CD14-positive monocyte (primary cell): ENCODE measurements at regions not wholly inside any gene's neighbourhood (a gene's known extent, or its start where the extent isn't known, plus 50 kb on each side); places are given as distances from the start of the nearest gene placed in this dataset.

Source experiments
- DNase-seq, 3 donors: peaks; one replicate each; pipeline ENCODE4 v3.0.0-alpha.2; 2011 to 2022
- H2AFZ ChIP-seq: 2 replicates; pipeline ENCODE4 v1.6.0; 2012; ENCODE audit warnings: mild to moderate bottlenecking, low read depth, low read length, inconsistent platforms; ENCODE audit not compliant: insufficient read depth, poor library complexity, severe bottlenecking
- H3K27ac ChIP-seq, 2 donors: 1 replicate in 1 of 2; 2 replicates in 1 of 2; pipeline ENCODE4 v1.5.1; 2012 to 2013; ENCODE audit warnings: low read length in 2 of 2, control low read depth in 1 of 2, inconsistent platforms in 1 of 2, low read depth in 1 of 2, mild to moderate bottlenecking in 1 of 2
- H3K27me3 ChIP-seq, 2 donors: one replicate each; pipeline versions ENCODE4 v1.6.0 to v1.6.1; 2011 to 2013; ENCODE audit warnings: low read length in 2 of 2; ENCODE audit not compliant: control insufficient read depth in 2 of 2, insufficient read depth in 2 of 2
- H3K36me3 ChIP-seq, 2 donors: replicated peaks in 1 of 2; 1 replicate in 1 of 2; 2 replicates in 1 of 2; pipeline versions ENCODE4 v1.5.1 to v1.6.1; 2012 to 2013; ENCODE audit warnings: low read length in 2 of 2, control low read depth in 1 of 2, inconsistent platforms in 1 of 2, mild to moderate bottlenecking in 1 of 2; ENCODE audit not compliant: insufficient read depth in 2 of 2, control insufficient read depth in 1 of 2
- H3K4me1 ChIP-seq, 2 donors: 1 replicate in 1 of 2; 2 replicates in 1 of 2; pipeline versions ENCODE4 v1.5.1 to v1.6.1; 2012 to 2013; ENCODE audit warnings: low read length in 2 of 2, control low read depth in 1 of 2, inconsistent platforms in 1 of 2, mild to moderate bottlenecking in 1 of 2, moderate library complexity in 1 of 2; ENCODE audit not compliant: insufficient read depth in 2 of 2, control insufficient read depth in 1 of 2
- H3K4me2 ChIP-seq: replicated peaks from 2 replicates; pipeline ENCODE3; 2012; ENCODE audit warnings: low read length, moderate library complexity, mild to moderate bottlenecking; ENCODE audit not compliant: poor library complexity, severe bottlenecking; ENCODE audit errors: extremely low read depth
- H3K4me3 ChIP-seq, 3 experiments: fragments of 200-600 bp in 1 of 3; sonication (generic) in 1 of 3; replicated peaks in 1 of 3; 1 replicate in 2 of 3; 2 replicates in 1 of 3; pipeline ENCODE4 v1.5.1; 2011 to 2013; ENCODE audit warnings: low read length in 3 of 3, mild to moderate bottlenecking in 3 of 3, control low read depth in 2 of 3, low read depth in 2 of 3, inconsistent platforms in 1 of 3, moderate library complexity in 1 of 3
- H3K79me2 ChIP-seq: 2 replicates; pipeline ENCODE4 v1.6.0; 2012; ENCODE audit warnings: mild to moderate bottlenecking, control low read depth, inconsistent platforms, low read length, moderate library complexity; ENCODE audit not compliant: insufficient read depth
- H3K9ac ChIP-seq: 2 replicates; pipeline ENCODE4 v1.6.0; 2017; ENCODE audit warnings: low read length, mild to moderate bottlenecking; ENCODE audit not compliant: insufficient read depth, poor library complexity, severe bottlenecking
- H3K9me3 ChIP-seq, 2 donors: replicated peaks in 1 of 2; 1 replicate in 1 of 2; 2 replicates in 1 of 2; pipeline versions ENCODE4 v1.5.1 to v1.6.1; 2012 to 2013; ENCODE audit warnings: low read length in 2 of 2, control low read depth in 1 of 2; ENCODE audit not compliant: control insufficient read depth in 1 of 2, insufficient read depth in 1 of 2
- H4K20me1 ChIP-seq: 2 replicates; pipeline ENCODE4 v1.6.0; 2012; ENCODE audit warnings: mild to moderate bottlenecking, low read length, control low read depth, moderate library complexity; ENCODE audit not compliant: insufficient read depth
- H3K27ac Mint-ChIP-seq, 7 donors: one replicate each; pipeline ENCODE4 v1.8.0; 2020; ENCODE audit warnings: mild to moderate bottlenecking in 7 of 7, mixed read lengths in 7 of 7, moderate library complexity in 6 of 7, inconsistent platforms in 2 of 7
- H3K27me3 Mint-ChIP-seq, 3 donors: one replicate each; pipeline ENCODE4 v1.8.0; 2021 to 2022; ENCODE audit warnings: low read depth in 3 of 3, mild to moderate bottlenecking in 3 of 3, mixed read lengths in 3 of 3, moderate library complexity in 3 of 3, inconsistent platforms in 1 of 3
- H3K36me3 Mint-ChIP-seq, 2 donors: one replicate each; pipeline ENCODE4 v1.8.0; 2020; ENCODE audit warnings: mixed read lengths in 2 of 2, inconsistent platforms in 1 of 2, mild to moderate bottlenecking in 1 of 2
- H3K4me1 Mint-ChIP-seq: one replicate; pipeline ENCODE4 v1.8.0; 2020; ENCODE audit warnings: mild to moderate bottlenecking, mixed read lengths
- H3K4me3 Mint-ChIP-seq, 2 donors: one replicate each; pipeline ENCODE4 v1.8.0; 2020; ENCODE audit warnings: mild to moderate bottlenecking in 2 of 2, mixed read lengths in 2 of 2, moderate library complexity in 1 of 2
- H3K9me3 Mint-ChIP-seq, 7 donors: one replicate each; pipeline ENCODE4 v1.8.0; 2020 to 2022; ENCODE audit warnings: mixed read lengths in 7 of 7, mild to moderate bottlenecking in 6 of 7, moderate library complexity in 6 of 7, inconsistent platforms in 2 of 7
- CTCF ChIP-seq: fragments of 200-600 bp; IDR thresholded peaks from one replicate; pipeline ENCODE4 v1.8.0; 2022; ENCODE audit warnings: antibody characterized with exemption, mild to moderate bottlenecking
- WGBS: methylation state at CpG from one replicate; pipeline ENCODE4 v1.1.5; 2013; ENCODE audit warnings: missing lambda C conversion rate; ENCODE audit not compliant: insufficient coverage; 5-methylcytosine and 5-hydroxymethylcytosine counted together
- intact Hi-C, 2 donors: fragments of 100-400 bp; cut with micrococcal nuclease; formaldehyde crosslinking; loops; one replicate each; pipeline versions ENCODE4 v1.15.0 to v1.15.1; 2023

DNA sequence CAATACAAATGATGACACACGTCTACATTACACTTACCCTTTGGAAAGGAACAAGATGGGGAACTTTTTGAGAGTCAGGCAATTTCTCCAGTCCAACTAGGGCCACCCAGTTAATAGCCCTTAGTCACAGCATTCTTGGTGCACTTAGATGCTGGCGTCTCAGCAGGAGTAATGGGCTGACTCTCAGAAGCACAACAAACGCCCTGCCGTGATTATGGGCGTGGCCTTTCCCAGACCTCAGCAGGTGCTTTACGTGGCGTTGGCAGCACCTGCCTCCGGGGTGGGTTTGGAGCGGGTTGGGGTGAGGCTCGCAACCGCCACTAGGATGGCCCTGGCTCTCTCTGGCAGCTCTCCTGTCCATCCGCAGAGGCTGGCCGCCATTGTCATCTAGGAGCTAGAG lies 147.6 kb upstream of the SHH start:
- no peaks in the 10 kb centered on the region for H3K36me3 ChIP-seq
- H2AFZ ChIP-seq = no peak overlapping the region
- no peak overlapping the region for H3K9ac ChIP-seq
- H3K9me3 ChIP-seq = no peaks in the 10 kb centered on the region
- H3K79me2 ChIP-seq = no peaks in the 10 kb centered on the region
- Mint-ChIP-seq H3K27ac (no peak overlapping the region), H3K9me3 (peaks cover 0 to 3% (median 0%) of the 10 kb centered on the region in 7 donors), H3K4me1 (no peaks in the 10 kb centered on the region), H3K27me3 (peaks cover 3 to 4% (median 4%) of the 10 kb centered on the region in 3 donors), H3K36me3 (no peaks in the 10 kb centered on the region), H3K4me3 (no peak overlapping the region)
- H4K20me1 ChIP-seq = no peaks in the 10 kb centered on the region
- H3K27ac ChIP-seq = no peak overlapping the region
- H3K4me2 ChIP-seq = no peak overlapping the region
- H3K27me3 ChIP-seq = no peaks in the 10 kb centered on the region
- 92% methylated on average over 10 of the region's 13 CpGs for WGBS
- intact Hi-C loops = no loop called here
- no peak overlapping the region for H3K4me3 ChIP-seq
- TF ChIP-seq CTCF = no peak
- no peak for DNase-seq
- no peaks in the 10 kb centered on the region for H3K4me1 ChIP-seq

DNA sequence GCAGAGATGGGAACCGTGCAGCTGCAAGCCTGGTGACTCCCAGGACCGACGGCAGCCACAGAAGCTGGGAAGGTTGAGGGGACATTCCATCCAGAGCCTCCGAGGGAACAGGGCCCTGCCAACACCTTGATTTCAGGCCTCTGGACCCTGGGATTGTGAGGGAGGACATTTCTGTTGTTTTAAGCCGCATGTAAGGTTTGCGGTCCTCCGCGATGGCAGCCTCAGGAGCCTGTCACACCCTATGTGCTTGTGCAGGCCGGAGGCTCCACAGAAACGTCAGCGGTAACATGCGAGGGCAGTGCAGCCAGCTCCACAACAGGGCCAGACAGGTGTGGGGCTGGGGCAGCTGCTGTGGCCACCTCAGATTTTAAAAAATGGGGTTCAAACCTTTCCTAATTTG lies 144.7 kb upstream of the SHH start:
- intact Hi-C loops = no loop called here
- H3K9me3 ChIP-seq = peaks cover 0 to 9% of the 10 kb centered on the region in 2 donors
- H2AFZ ChIP-seq = no peak overlapping the region
- no peaks in the 10 kb centered on the region for H3K4me1 Mint-ChIP-seq
- no peaks in the 10 kb centered on the region for H3K4me1 ChIP-seq
- no peak overlapping the region for H3K9ac ChIP-seq
- no peaks in the 10 kb centered on the region for H3K36me3 Mint-ChIP-seq
- no peak overlapping the region for H3K4me3 ChIP-seq
- no peak for TF ChIP-seq CTCF
- peaks cover 3 to 22% (median 8%) of the 10 kb centered on the region in 7 donors for H3K9me3 Mint-ChIP-seq
- H3K27me3 ChIP-seq = no peaks in the 10 kb centered on the region
- no peak overlapping the region for H3K27ac Mint-ChIP-seq
- peaks cover 2 to 5% (median 4%) of the 10 kb centered on the region in 3 donors for H3K27me3 Mint-ChIP-seq
- H3K79me2 ChIP-seq = no peaks in the 10 kb centered on the region
- 98% methylated on average over 12 of the region's 12 CpGs for WGBS
- H3K4me2 ChIP-seq = no peak overlapping the region
- H3K4me3 Mint-ChIP-seq = no peak overlapping the region
- H3K27ac ChIP-seq = no peak overlapping the region
- DNase-seq = no peak
- H3K36me3 ChIP-seq = no peaks in the 10 kb centered on the region
- no peaks in the 10 kb centered on the region for H4K20me1 ChIP-seq
